MM.1S (cell line): ENCODE measurements at regions not wholly inside any gene's neighbourhood (a gene's known extent, or its start where the extent isn't known, plus 50 kb on each side); places are given as distances from the start of the nearest gene placed in this dataset.

Experiments used
- DNase-seq: peaks from one replicate; pipeline ENCODE4 v3.0.0-alpha.2; 2015
- H2AFZ ChIP-seq: fragments of 300-600 bp; sonication (generic); 2 replicates; pipeline ENCODE4 v1.6.0; 2016; ENCODE audit warnings: antibody characterized with exemption, low read length
- H3F3A ChIP-seq: fragments of 300-600 bp; sonication (generic); 2 replicates; pipeline ENCODE4 v1.6.1; 2016; ENCODE audit warnings: mild to moderate bottlenecking, antibody characterized with exemption, low read length, moderate library complexity, mixed read lengths; ENCODE audit not compliant: insufficient read depth
- H3K27ac ChIP-seq: fragments of 300-600 bp; sonication (generic); 2 replicates; pipeline ENCODE4 v1.5.1; 2016; ENCODE audit warnings: mild to moderate bottlenecking, low read length
- H3K27me3 ChIP-seq: fragments of 300-600 bp; sonication (generic); replicated peaks from 2 replicates; pipeline ENCODE4 v1.6.0; 2016; ENCODE audit warnings: low read length; ENCODE audit not compliant: insufficient read depth
- H3K36me3 ChIP-seq: fragments of 300-600 bp; sonication (generic); replicated peaks from 2 replicates; pipeline ENCODE4 v1.6.1; 2016; ENCODE audit warnings: mild to moderate bottlenecking, low read length, mixed read lengths; ENCODE audit not compliant: insufficient read depth
- H3K4me1 ChIP-seq: fragments of 300-600 bp; sonication (generic); 2 replicates; pipeline ENCODE4 v1.6.1; 2016; ENCODE audit warnings: low read length, mixed read lengths
- H3K4me2 ChIP-seq: fragments of 300-600 bp; sonication (generic); 2 replicates; pipeline ENCODE4 v1.6.0; 2016; ENCODE audit warnings: low read depth, low read length
- H3K4me3 ChIP-seq: fragments of 300-600 bp; sonication (generic); 2 replicates; pipeline ENCODE4 v1.5.1; 2016; ENCODE audit warnings: low read length, mixed read lengths
- H3K79me2 ChIP-seq: fragments of 300-600 bp; sonication (generic); 2 replicates; pipeline ENCODE4 v1.6.1; 2016; ENCODE audit warnings: mixed run types, low read length, mixed read lengths
- H3K9ac ChIP-seq: fragments of 300-600 bp; sonication (generic); 2 replicates; pipeline ENCODE4 v1.6.1; 2016; ENCODE audit warnings: low read length, mixed read lengths
- H3K9me2 ChIP-seq: fragments of 300-600 bp; sonication (generic); replicated peaks from 2 replicates; pipeline ENCODE4 v1.6.1; 2016; ENCODE audit warnings: mild to moderate bottlenecking, low read length, mixed read lengths; ENCODE audit not compliant: insufficient read depth
- H3K9me3 ChIP-seq: fragments of 300-600 bp; sonication (generic); replicated peaks from 2 replicates; pipeline ENCODE4 v1.6.1; 2016; ENCODE audit warnings: mild to moderate bottlenecking, low read length, mixed read lengths; ENCODE audit not compliant: insufficient read depth
- H4K20me1 ChIP-seq: fragments of 300-600 bp; sonication (generic); 2 replicates; pipeline ENCODE4 v1.6.1; 2016; ENCODE audit warnings: mild to moderate bottlenecking, low read length, moderate library complexity, mixed read lengths; ENCODE audit not compliant: insufficient read depth
- CTCF ChIP-seq: fragments of 300-600 bp; sonication (generic); IDR thresholded peaks from 2 replicates; pipeline ENCODE4 v1.5.1; 2016; ENCODE audit warnings: antibody characterized with exemption, low read length, mixed read lengths
- EZH2 ChIP-seq: fragments of 300-600 bp; sonication (generic); optimal IDR thresholded peaks from 2 replicates; pipeline ENCODE3; 2017; ENCODE audit warnings: low read depth, mild to moderate bottlenecking, antibody characterized with exemption, low read length, mixed read lengths
- EZH2phosphoT487 ChIP-seq: fragments of 300-600 bp; sonication (generic); IDR thresholded peaks from 2 replicates; pipeline ENCODE4 v1.6.1; 2018; ENCODE audit warnings: antibody characterized with exemption, low read length

- no peaks in the 10 kb centered on the region for H3K9me3 ChIP-seq
- H3K4me3 ChIP-seq = no peak overlapping the region
- H3K9me2 ChIP-seq = no peaks in the 10 kb centered on the region
- H3K36me3 ChIP-seq = no peaks in the 10 kb centered on the region
- no peaks in the 10 kb centered on the region for H3F3A ChIP-seq
- no peaks in the 10 kb centered on the region for H3K27me3 ChIP-seq
- H3K9ac ChIP-seq = no peak overlapping the region
- no peaks in the 10 kb centered on the region for H3K79me2 ChIP-seq
- no peak overlapping the region for H3K27ac ChIP-seq
- no peaks in the 10 kb centered on the region for H4K20me1 ChIP-seq
- H3K4me1 ChIP-seq = no peaks in the 10 kb centered on the region
- TF ChIP-seq EZH2phosphoT487 (no peak), CTCF (no peak)
- no peak for DNase-seq
- no peak overlapping the region for H3K4me2 ChIP-seq
- no peak overlapping the region for H2AFZ ChIP-seq
Measured at GRCh38 chr12:75872762-75873161, 158.8 kb downstream of the PHLDA1 start.

GRCh38 chr12:75870878-75871277, 160.7 kb downstream of the PHLDA1 start:
- no peak for DNase-seq
- Histone ChIP-seq H3K9me3 (no peaks in the 10 kb centered on the region), H3K27ac (no peak overlapping the region), H3K4me1 (no peaks in the 10 kb centered on the region), H3K79me2 (no peaks in the 10 kb centered on the region), H3K36me3 (no peaks in the 10 kb centered on the region), H3K9me2 (no peaks in the 10 kb centered on the region), H3K27me3 (no peaks in the 10 kb centered on the region), H3K9ac (no peak overlapping the region), H2AFZ (no peak overlapping the region), H4K20me1 (no peaks in the 10 kb centered on the region), H3K4me2 (no peak overlapping the region), H3F3A (no peaks in the 10 kb centered on the region), H3K4me3 (no peak overlapping the region)
- TF ChIP-seq EZH2 (no peak), EZH2phosphoT487 (no peak), CTCF (no peak)

GRCh38 chr12:75868501-75868900, 163.1 kb downstream of the PHLDA1 start:
- Histone ChIP-seq H4K20me1 (no peaks in the 10 kb centered on the region), H3K27me3 (no peaks in the 10 kb centered on the region), H2AFZ (no peak overlapping the region), H3K36me3 (no peaks in the 10 kb centered on the region), H3K9me2 (no peaks in the 10 kb centered on the region), H3K4me2 (no peak overlapping the region), H3K4me3 (no peak overlapping the region), H3F3A (no peaks in the 10 kb centered on the region), H3K9ac (no peak overlapping the region), H3K27ac (no peak overlapping the region), H3K79me2 (no peaks in the 10 kb centered on the region), H3K4me1 (no peaks in the 10 kb centered on the region), H3K9me3 (no peaks in the 10 kb centered on the region)
- TF ChIP-seq CTCF (no peak), EZH2phosphoT487 (no peak), EZH2 (no peak)
- no peak for DNase-seq

GRCh38 chr12:75865315-75865714, 166.3 kb downstream of the PHLDA1 start:
- H3K9me2 ChIP-seq = no peaks in the 10 kb centered on the region
- TF ChIP-seq CTCF = no peak

More at GRCh38 chr12:75865315-75865714, 166.3 kb downstream of the PHLDA1 start:
- H3K9me3 ChIP-seq = no peaks in the 10 kb centered on the region
- H3F3A ChIP-seq = no peaks in the 10 kb centered on the region
- no peak overlapping the region for H3K4me2 ChIP-seq
- no peak for DNase-seq
- H3K4me1 ChIP-seq = no peaks in the 10 kb centered on the region
- no peaks in the 10 kb centered on the region for H3K27me3 ChIP-seq
- no peaks in the 10 kb centered on the region for H3K36me3 ChIP-seq
- H3K79me2 ChIP-seq = no peaks in the 10 kb centered on the region
- H2AFZ ChIP-seq = no peak overlapping the region
- no peak overlapping the region for H3K4me3 ChIP-seq
- no peaks in the 10 kb centered on the region for H4K20me1 ChIP-seq
- no peak overlapping the region for H3K9ac ChIP-seq
- no peak overlapping the region for H3K27ac ChIP-seq
